HCT116 (cell line): ENCODE measurements at regions not wholly inside any gene's neighbourhood (a gene's known extent, or its start where the extent isn't known, plus 50 kb on each side); places are given as distances from the start of the nearest gene placed in this dataset.

ENCODE experiments used
- ATAC-seq: fragments of 200-7000 bp; cut with Tn5 transposase; 2 replicates; pipeline ENCODE4 v1.9.1; 2020; ENCODE audit warnings: mild to moderate bottlenecking, moderate library complexity
- BruUV-seq: library from RNA; stranded (reverse); fragments of 400-500 nt; replicated peaks from 2 replicates; lab custom pipeline; 2021; lab: Mats Ljungman, UMichigan
- CTCF ChIA-PET: fragments of 300-600 bp; sonication (Branson Sonifier 250); formaldehyde crosslinking; loops from one replicate; lab custom pipeline; 2021; ENCODE audit warnings: antibody characterized with exemption; lab: Charles Lee
- POLR2A ChIA-PET: fragments of 300-600, 350-600 bp; sonication (Branson Sonifier 250); formaldehyde crosslinking; loops from one replicate; lab custom pipeline; 2021; ENCODE audit warnings: antibody characterized with exemption; lab: Charles Lee
- RAD21 ChIA-PET, 2 experiments: fragments of 300-600 bp; sonication (Branson Sonifier 250); formaldehyde crosslinking; loops; one replicate each; lab custom pipeline; 2023; ENCODE audit warnings: low total read pairs in 2 of 2; ENCODE audit not compliant: uncharacterized antibody in 2 of 2, unreplicated experiment in 2 of 2, low non-redundant PET in 1 of 2; lab: Charles Lee
- DNase-seq: peaks from one replicate; pipeline ENCODE4 v3.0.0-alpha.2; 2010; ENCODE audit warnings: low read depth, low spot score
- H2AFZ ChIP-seq: fragments of 200-600 bp; shearing (Covaris generic), sonication (generic); 2 replicates; pipeline ENCODE4 v1.6.1; 2017; ENCODE audit warnings: low read depth, mixed run types, mixed read lengths, antibody characterized with exemption, low read length; ENCODE audit not compliant: poor library complexity, severe bottlenecking
- H3K27ac ChIP-seq: 2 replicates; pipeline ENCODE4 v1.5.1; 2012; ENCODE audit warnings: low read depth, low read length
- H3K27me3 ChIP-seq: fragments of 200-600 bp; sonication (generic); 2 replicates; pipeline ENCODE4 v1.6.1; 2016; ENCODE audit warnings: mixed run types, low read length, mixed read lengths; ENCODE audit not compliant: insufficient read depth
- H3K36me3 ChIP-seq, 2 experiments: fragments of 200-500 bp in 1 of 2; fragments of 200-600 bp in 1 of 2; sonication (Bioruptor generic) in 1 of 2; sonication (generic) in 1 of 2; 2 replicates each; pipeline versions ENCODE4 v1.5.1 to v1.6.1; 2014 to 2016; ENCODE audit warnings: low read length in 2 of 2, inconsistent platforms in 1 of 2, mixed read lengths in 1 of 2, mixed run types in 1 of 2; ENCODE audit not compliant: insufficient read depth in 2 of 2, control insufficient read depth in 1 of 2
- H3K4me1 ChIP-seq, 2 experiments: fragments of 200-600 bp in 1 of 2; sonication (generic) in 1 of 2; 2 replicates each; pipeline versions ENCODE4 v1.5.1 to v1.6.1; 2012 to 2017; ENCODE audit warnings: low read length in 2 of 2, inconsistent platforms in 1 of 2, mild to moderate bottlenecking in 1 of 2, mixed read lengths in 1 of 2, mixed run types in 1 of 2, moderate library complexity in 1 of 2; ENCODE audit not compliant: insufficient read depth in 2 of 2, control insufficient read depth in 1 of 2
- H3K4me2 ChIP-seq: fragments of 200-600 bp; sonication (generic); 2 replicates; pipeline ENCODE4 v1.6.1; 2017; ENCODE audit warnings: mixed run types, low read length, mixed read lengths
- H3K4me3 ChIP-seq, 2 experiments: fragments of 200-600 bp in 1 of 2; sonication (generic) in 1 of 2; replicated peaks in 1 of 2; 2 replicates each; pipeline ENCODE4 v1.5.1; 2011 to 2016; ENCODE audit warnings: low read length in 2 of 2, control low read depth in 1 of 2, low read depth in 1 of 2, mild to moderate bottlenecking in 1 of 2, mixed read lengths in 1 of 2, mixed run types in 1 of 2
- H3K79me2 ChIP-seq: fragments of 200-600 bp; sonication (generic); 2 replicates; pipeline ENCODE4 v1.6.1; 2017; ENCODE audit warnings: mild to moderate bottlenecking, mixed run types, low read length, moderate library complexity, mixed read lengths; ENCODE audit not compliant: insufficient read depth
- H3K9ac ChIP-seq: fragments of 200-600 bp; sonication (generic); 2 replicates; pipeline ENCODE4 v1.6.1; 2016; ENCODE audit warnings: low read length, mixed read lengths
- H3K9me2 ChIP-seq: fragments of 200-600 bp; sonication (generic), shearing (Covaris generic); 2 replicates; pipeline ENCODE4 v1.6.1; 2017; ENCODE audit warnings: mixed run types, mild to moderate bottlenecking, moderate library complexity; ENCODE audit not compliant: insufficient read depth
- H3K9me3 ChIP-seq, 2 experiments: fragments of 200-500 bp in 1 of 2; fragments of 200-600 bp in 1 of 2; sonication (Bioruptor generic) in 1 of 2; sonication (generic) in 1 of 2; 2 replicates each; pipeline ENCODE4 v1.6.1; 2014 to 2017; ENCODE audit warnings: low read length in 2 of 2, mixed read lengths in 2 of 2, inconsistent platforms in 1 of 2, low read depth in 1 of 2, mild to moderate bottlenecking in 1 of 2, mixed run types in 1 of 2, moderate library complexity in 1 of 2; ENCODE audit not compliant: control insufficient read depth in 1 of 2, insufficient read depth in 1 of 2
- H4K20me1 ChIP-seq: fragments of 200-600 bp; sonication (generic), shearing (Covaris generic); 2 replicates; pipeline ENCODE4 v1.6.1; 2017; ENCODE audit warnings: mixed run types, mild to moderate bottlenecking, moderate library complexity; ENCODE audit not compliant: insufficient read depth
- ATF3 ChIP-seq: IDR thresholded peaks from 2 replicates; pipeline ENCODE4 v1.6.1; 2012
- CEBPB ChIP-seq: IDR thresholded peaks from 2 replicates; pipeline ENCODE4 v1.6.1; 2012; ENCODE audit warnings: low read depth
- EGR1 ChIP-seq: IDR thresholded peaks from 2 replicates; pipeline ENCODE4 v1.6.1; 2012; ENCODE audit warnings: low read depth
- ELF1 ChIP-seq: IDR thresholded peaks from 2 replicates; pipeline ENCODE4 v1.6.1; 2012; ENCODE audit warnings: low read depth, borderline replicate concordance
- EZH2phosphoT487 ChIP-seq: fragments of 200-600 bp; IDR thresholded peaks from 2 replicates; pipeline ENCODE4 v1.6.1; 2018; ENCODE audit warnings: antibody characterized with exemption, borderline replicate concordance
- FOSL1 ChIP-seq: IDR thresholded peaks from 2 replicates; pipeline ENCODE4 v1.6.1; 2012; ENCODE audit warnings: low read depth
- POLR2A ChIP-seq: IDR thresholded peaks from 2 replicates; pipeline ENCODE4 v1.7.0; 2011; ENCODE audit warnings: borderline replicate concordance; ENCODE audit not compliant: insufficient read depth, insufficient read length; ENCODE audit errors: extremely low read depth
- POLR2AphosphoS5 ChIP-seq: IDR thresholded peaks from 2 replicates; pipeline ENCODE4 v1.6.1; 2011; ENCODE audit warnings: mild to moderate bottlenecking, low read depth, low read length, moderate library complexity
- RAD21 ChIP-seq: IDR thresholded peaks from 2 replicates; pipeline ENCODE4 v1.6.1; 2012; ENCODE audit warnings: low read depth, mild to moderate bottlenecking
- SIN3A ChIP-seq: IDR thresholded peaks from 2 replicates; pipeline ENCODE4 v1.6.1; 2012; ENCODE audit warnings: low read depth
- SP1 ChIP-seq: IDR thresholded peaks from 2 replicates; pipeline ENCODE4 v1.6.1; 2012; ENCODE audit warnings: low read depth
- TCF7L2 ChIP-seq: IDR thresholded peaks from 2 replicates; pipeline ENCODE4 v1.7.0; 2011; ENCODE audit warnings: borderline replicate concordance, inconsistent platforms; ENCODE audit not compliant: insufficient read depth, insufficient read length; ENCODE audit errors: extremely low read depth
- ZBTB33 ChIP-seq: IDR thresholded peaks from 2 replicates; pipeline ENCODE4 v1.6.1; 2011; ENCODE audit warnings: mild to moderate bottlenecking, low read length, moderate library complexity; ENCODE audit not compliant: insufficient replicate concordance; ENCODE audit errors: extremely low read depth
- intact Hi-C: fragments of 100-400 bp; cut with micrococcal nuclease; formaldehyde crosslinking; loops from 2 replicates; pipeline ENCODE4 v1.10.0; 2022
- TF ChIP-seq, protein P1 (sequence below): IDR thresholded peaks from 2 replicates; pipeline ENCODE4 v1.6.1; 2012
- TF ChIP-seq, protein P2 (sequence below), 3 experiments: fragments of 200-600 bp in 1 of 3; sonication (generic) in 1 of 3; IDR thresholded peaks in 2 of 3; conservative IDR thresholded peaks in 1 of 3; 2 replicates each; pipeline ENCODE4 v1.5.1; 2012 to 2017; ENCODE audit warnings: low read depth in 2 of 3, low read length in 2 of 3, antibody characterized with exemption in 1 of 3, borderline replicate concordance in 1 of 3, control low read depth in 1 of 3, mild to moderate bottlenecking in 1 of 3, mixed read lengths in 1 of 3, mixed run types in 1 of 3, moderate library complexity in 1 of 3; ENCODE audit not compliant: insufficient read depth in 1 of 3

DNA sequence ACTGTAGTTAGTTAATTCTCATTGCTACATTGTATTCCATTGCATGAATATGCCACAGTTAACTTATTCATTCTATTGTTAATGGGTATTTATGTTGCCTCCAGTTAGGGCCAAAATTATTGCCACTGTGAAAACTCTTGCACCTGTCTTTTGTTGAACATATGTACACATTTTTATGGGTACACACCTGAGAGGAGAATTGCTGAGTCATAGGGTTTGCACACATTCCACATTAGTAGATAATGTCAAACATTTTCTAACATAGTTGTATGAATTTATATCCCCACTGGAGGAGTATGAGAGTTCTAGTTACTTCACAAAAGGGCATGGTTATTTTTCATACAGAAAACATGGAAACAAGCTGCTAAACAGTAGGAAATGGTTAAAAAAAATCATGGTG lies 338.4 kb downstream of the FOXO1 start:
- Histone ChIP-seq H3K9ac (no peak overlapping the region), H3K9me2 (no peaks in the 10 kb centered on the region), H2AFZ (no peak overlapping the region), H4K20me1 (no peaks in the 10 kb centered on the region), H3K27ac (no peak overlapping the region), H3K4me1 (peaks cover 0 to 16% of the 10 kb centered on the region in 2 experiments; a peak in 2 of 4 replicates), H3K79me2 (no peaks in the 10 kb centered on the region), H3K4me2 (no peak overlapping the region), H3K36me3 (no peaks in the 10 kb centered on the region), H3K9me3 (no peaks in the 10 kb centered on the region), H3K4me3 (no peak overlapping the region), H3K27me3 (no peaks in the 10 kb centered on the region)
- ChIA-PET RAD21 (no interaction called here), CTCF (no interaction called here), POLR2A (no interaction called here)
- BruUV-seq = no TSS peak
- intact Hi-C loops = no loop called here
- TF ChIP-seq POLR2AphosphoS5 = no peak
- TF ChIP-seq EZH2phosphoT487 = no peak
- TF ChIP-seq TCF7L2 = no peak
- TF ChIP-seq, protein P1, sequence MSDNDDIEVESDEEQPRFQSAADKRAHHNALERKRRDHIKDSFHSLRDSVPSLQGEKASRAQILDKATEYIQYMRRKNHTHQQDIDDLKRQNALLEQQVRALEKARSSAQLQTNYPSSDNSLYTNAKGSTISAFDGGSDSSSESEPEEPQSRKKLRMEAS = no peak
- no peak for TF ChIP-seq RAD21
- ATAC-seq (no peak), DNase-seq (no peak)

- no peak for DNase-seq
- Histone ChIP-seq H2AFZ (no peak overlapping the region), H3K27ac (no peak overlapping the region), H3K9me3 (no peaks in the 10 kb centered on the region), H3K9ac (no peak overlapping the region), H3K36me3 (no peaks in the 10 kb centered on the region), H3K79me2 (no peaks in the 10 kb centered on the region), H4K20me1 (no peaks in the 10 kb centered on the region), H3K27me3 (no peaks in the 10 kb centered on the region), H3K4me2 (no peak overlapping the region), H3K4me1 (peaks cover 0 to 16% of the 10 kb centered on the region in 2 experiments; a peak in 2 of 4 replicates), H3K9me2 (no peaks in the 10 kb centered on the region), H3K4me3 (no peak overlapping the region)
- ChIA-PET RAD21 (no interaction called here), CTCF (no interaction called here), POLR2A (no interaction called here)
- intact Hi-C loops = no loop called here
- no peak for ATAC-seq
- no TSS peak for BruUV-seq
- TF ChIP-seq ELF1 (no peak), EGR1 (no peak), CEBPB (no peak), SIN3A (no peak), EZH2phosphoT487 (no peak), SP1 (no peak), ZBTB33 (no peak), POLR2AphosphoS5 (no peak), FOSL1 (no peak), POLR2A (no peak), TCF7L2 (no peak), ATF3 (no peak)
- TF ChIP-seq, protein P1 = no peak
- TF ChIP-seq, protein P2, sequence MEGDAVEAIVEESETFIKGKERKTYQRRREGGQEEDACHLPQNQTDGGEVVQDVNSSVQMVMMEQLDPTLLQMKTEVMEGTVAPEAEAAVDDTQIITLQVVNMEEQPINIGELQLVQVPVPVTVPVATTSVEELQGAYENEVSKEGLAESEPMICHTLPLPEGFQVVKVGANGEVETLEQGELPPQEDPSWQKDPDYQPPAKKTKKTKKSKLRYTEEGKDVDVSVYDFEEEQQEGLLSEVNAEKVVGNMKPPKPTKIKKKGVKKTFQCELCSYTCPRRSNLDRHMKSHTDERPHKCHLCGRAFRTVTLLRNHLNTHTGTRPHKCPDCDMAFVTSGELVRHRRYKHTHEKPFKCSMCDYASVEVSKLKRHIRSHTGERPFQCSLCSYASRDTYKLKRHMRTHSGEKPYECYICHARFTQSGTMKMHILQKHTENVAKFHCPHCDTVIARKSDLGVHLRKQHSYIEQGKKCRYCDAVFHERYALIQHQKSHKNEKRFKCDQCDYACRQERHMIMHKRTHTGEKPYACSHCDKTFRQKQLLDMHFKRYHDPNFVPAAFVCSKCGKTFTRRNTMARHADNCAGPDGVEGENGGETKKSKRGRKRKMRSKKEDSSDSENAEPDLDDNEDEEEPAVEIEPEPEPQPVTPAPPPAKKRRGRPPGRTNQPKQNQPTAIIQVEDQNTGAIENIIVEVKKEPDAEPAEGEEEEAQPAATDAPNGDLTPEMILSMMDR (IDR thresholded peaks at IDR 0.05 in 2 of 3, conservative IDR thresholded peaks at IDR 0.05 in 1 of 3; ENCODE audit: borderline replicate concordance in 1 of 3, insufficient read depth in 1 of 3, low read depth in 2 of 3, low read length in 2 of 3) = no peak
Observed at GRCh38 chr13:40329781-40330485, 336.5 kb downstream of the FOXO1 start.
